H9 (cell line): ENCODE measurements at regions not wholly inside any gene's neighbourhood (a gene's known extent, or its start where the extent isn't known, plus 50 kb on each side); places are given as distances from the start of the nearest gene placed in this dataset.

Source experiments
- DNase-seq: peaks from one replicate; pipeline ENCODE4 v3.0.0-alpha.2; 2017
- H2AFZ ChIP-seq: one replicate; pipeline ENCODE4 v1.6.1; 2013; ENCODE audit warnings: mild to moderate bottlenecking, low read length, control low read depth, moderate library complexity
- H2AK5ac ChIP-seq: 2 replicates; pipeline ENCODE4 v1.6.1; 2013; ENCODE audit warnings: low read length, control low read depth, mixed read lengths; ENCODE audit not compliant: insufficient read length
- H2BK120ac ChIP-seq: one replicate; pipeline ENCODE4 v1.6.1; 2013; ENCODE audit warnings: low read depth, mild to moderate bottlenecking, low read length, control low read depth, inconsistent platforms; ENCODE audit not compliant: poor library complexity, severe bottlenecking
- H2BK12ac ChIP-seq: 2 replicates; pipeline ENCODE4 v1.6.1; 2013; ENCODE audit warnings: low read length, control low read depth, mixed read lengths, low read depth; ENCODE audit not compliant: insufficient read length
- H2BK15ac ChIP-seq: 2 replicates; pipeline ENCODE4 v1.6.1; 2013; ENCODE audit warnings: low read depth, low read length, control low read depth
- H2BK20ac ChIP-seq: one replicate; pipeline ENCODE4 v1.6.1; 2013; ENCODE audit warnings: low read depth, mild to moderate bottlenecking, low read length, control low read depth, inconsistent platforms; ENCODE audit not compliant: poor library complexity, severe bottlenecking
- H2BK5ac ChIP-seq: 2 replicates; pipeline ENCODE4 v1.6.1; 2013; ENCODE audit warnings: low read length, control low read depth, mixed read lengths; ENCODE audit not compliant: insufficient read length
- H3K14ac ChIP-seq: 2 replicates; pipeline ENCODE4 v1.6.1; 2013; ENCODE audit warnings: low read length, control low read depth; ENCODE audit not compliant: insufficient read depth
- H3K18ac ChIP-seq: 2 replicates; pipeline ENCODE4 v1.6.1; 2013; ENCODE audit warnings: low read depth, mild to moderate bottlenecking, mixed read lengths, low read length, control low read depth; ENCODE audit not compliant: insufficient read length
- H3K23ac ChIP-seq: 2 replicates; pipeline ENCODE4 v1.6.1; 2013; ENCODE audit warnings: low read length, control low read depth, mixed read lengths, low read depth; ENCODE audit not compliant: insufficient read length
- H3K23me2 ChIP-seq: 2 replicates; pipeline ENCODE4 v1.6.1; 2013; ENCODE audit warnings: low read depth, mild to moderate bottlenecking, mixed read lengths, low read length, control low read depth; ENCODE audit not compliant: insufficient read length, poor library complexity, severe bottlenecking
- H3K27ac ChIP-seq: 2 replicates; pipeline ENCODE4 v1.5.1; 2013; ENCODE audit warnings: low read length, control low read depth, mixed read lengths, low read depth; ENCODE audit not compliant: insufficient read length
- H3K27me3 ChIP-seq: 2 replicates; pipeline ENCODE4 v1.6.1; 2013; ENCODE audit warnings: low read length, control low read depth, inconsistent platforms; ENCODE audit not compliant: insufficient read depth
- H3K4ac ChIP-seq: 2 replicates; pipeline ENCODE4 v1.6.1; 2013; ENCODE audit warnings: low read depth, mild to moderate bottlenecking, control low read depth, inconsistent platforms, low read length, moderate library complexity
- H3K4me1 ChIP-seq: 2 replicates; pipeline ENCODE4 v1.6.1; 2013; ENCODE audit warnings: low read length, control low read depth, inconsistent platforms; ENCODE audit not compliant: insufficient read depth
- H3K4me2 ChIP-seq: 2 replicates; pipeline ENCODE4 v1.6.1; 2013; ENCODE audit warnings: low read length, control low read depth, mixed read lengths; ENCODE audit not compliant: insufficient read length, insufficient read depth
- H3K56ac ChIP-seq: 2 replicates; pipeline ENCODE4 v1.6.1; 2013; ENCODE audit warnings: low read depth, mild to moderate bottlenecking, mixed read lengths, low read length, control low read depth; ENCODE audit not compliant: insufficient read length
- H3K79me1 ChIP-seq: 2 replicates; pipeline ENCODE4 v1.6.1; 2013; ENCODE audit warnings: low read depth, mild to moderate bottlenecking, moderate library complexity, low read length, control low read depth, inconsistent platforms; ENCODE audit not compliant: insufficient read depth, poor library complexity, severe bottlenecking
- H3K79me2 ChIP-seq: 2 replicates; pipeline ENCODE4 v1.6.1; 2013; ENCODE audit warnings: low read length, control low read depth, inconsistent platforms; ENCODE audit not compliant: insufficient read depth
- H3K9ac ChIP-seq: 2 replicates; pipeline ENCODE4 v1.6.1; 2013; ENCODE audit warnings: low read length, control low read depth, mixed read lengths; ENCODE audit not compliant: insufficient read length; ENCODE audit errors: extremely low read depth
- H3K9me3 ChIP-seq: one replicate; pipeline ENCODE4 v1.6.1; 2013; ENCODE audit warnings: low read depth, low read length, inconsistent platforms; ENCODE audit not compliant: control insufficient read depth
- H3T11ph ChIP-seq: one replicate; pipeline ENCODE4 v1.6.1; 2013; ENCODE audit warnings: mild to moderate bottlenecking, low read length, control low read depth, inconsistent platforms
- H4K20me1 ChIP-seq: one replicate; pipeline ENCODE4 v1.6.1; 2013; ENCODE audit not compliant: control insufficient read depth, insufficient read length, insufficient read depth
- H4K5ac ChIP-seq: 2 replicates; pipeline ENCODE4 v1.6.1; 2013; ENCODE audit warnings: low read depth, mild to moderate bottlenecking, mixed read lengths, low read length, control low read depth; ENCODE audit not compliant: insufficient read length
- H4K8ac ChIP-seq: replicated peaks from 2 replicates; pipeline ENCODE4 v1.6.1; 2013; ENCODE audit warnings: low read length, control low read depth, mixed read lengths, low read depth; ENCODE audit not compliant: insufficient read length
- H4K91ac ChIP-seq: 2 replicates; pipeline ENCODE4 v1.6.1; 2013; ENCODE audit warnings: low read depth, mild to moderate bottlenecking, moderate library complexity, mixed read lengths, low read length, control low read depth; ENCODE audit not compliant: insufficient read length
- H3K27ac Mint-ChIP-seq, 3 experiments: 2 replicates in 2 of 3; 3 replicates in 1 of 3; pipeline ENCODE4 v1.8.0; 2020 to 2021; ENCODE audit warnings: mixed read lengths in 3 of 3, mild to moderate bottlenecking in 1 of 3, moderate library complexity in 1 of 3
- H3K27me3 Mint-ChIP-seq: 2 replicates; pipeline ENCODE4 v1.8.0; 2021; ENCODE audit warnings: low read depth, mild to moderate bottlenecking, moderate library complexity, mixed read lengths
- H3K36me3 Mint-ChIP-seq, 3 experiments: 2 replicates in 2 of 3; 3 replicates in 1 of 3; pipeline ENCODE4 v1.8.0; 2020 to 2021; ENCODE audit warnings: low read depth in 3 of 3, mixed read lengths in 3 of 3; ENCODE audit not compliant: insufficient read depth in 1 of 3
- H3K4me1 Mint-ChIP-seq, 2 experiments: 2 replicates each; pipeline ENCODE4 v1.8.0; 2020; ENCODE audit warnings: mixed read lengths in 2 of 2
- H3K4me3 Mint-ChIP-seq, 2 experiments: 2 replicates in 1 of 2; 3 replicates in 1 of 2; pipeline ENCODE4 v1.8.0; 2020 to 2021; ENCODE audit warnings: mild to moderate bottlenecking in 2 of 2, mixed read lengths in 2 of 2, moderate library complexity in 1 of 2
- H3K9me3 Mint-ChIP-seq, 2 experiments: 2 replicates in 1 of 2; 3 replicates in 1 of 2; pipeline ENCODE4 v1.8.0; 2020; ENCODE audit warnings: mild to moderate bottlenecking in 2 of 2, mixed read lengths in 2 of 2, moderate library complexity in 1 of 2
- WGBS: extraction: QIAGEN DNeasy Blood & Tissue Kit; methylation state at CpG from one replicate; pipeline ENCODE4 v1.1.7; 2013; ENCODE audit warnings: missing lambda C conversion rate, low lambda C conversion rate, mixed read lengths; ENCODE audit not compliant: insufficient read length; ENCODE audit errors: extremely low coverage; 5-methylcytosine and 5-hydroxymethylcytosine counted together
- TF ChIP-seq, protein P1 (sequence below): fragments of 200-600 bp; sonication (generic); conservative IDR thresholded peaks from 3 replicates; pipeline ENCODE4 v1.8.0; 2021; ENCODE audit warnings: antibody characterized with exemption, mild to moderate bottlenecking

DNA sequence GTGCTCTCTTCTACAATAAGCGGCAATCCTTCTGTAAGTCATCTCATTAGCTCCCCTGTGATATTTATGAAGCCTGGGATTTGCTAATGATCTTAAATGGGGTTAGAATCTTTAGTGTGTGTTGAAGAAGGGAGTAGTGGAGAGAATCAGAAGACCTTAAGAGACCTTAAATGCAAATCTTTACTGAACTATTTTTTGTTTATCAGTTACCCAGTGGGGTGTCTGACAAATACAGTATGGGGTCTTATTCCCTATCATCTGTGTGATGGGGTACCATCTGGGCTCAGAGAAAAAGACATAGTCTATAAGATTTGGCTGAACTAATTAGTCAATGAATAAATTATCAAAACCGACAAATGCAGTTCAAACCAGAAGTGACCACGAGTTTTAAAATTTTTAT, 378.4 kb upstream of the SGCD start:
- Histone ChIP-seq H3K27me3 (no peaks in the 10 kb centered on the region), H3K4ac (no peak overlapping the region), H2BK120ac (no peak overlapping the region), H2AFZ (no peak overlapping the region), H3K23ac (no peak overlapping the region), H3K14ac (no peak overlapping the region), H3K18ac (no peak overlapping the region), H3K4me1 (peaks cover 3% of the 10 kb centered on the region; the same call in 1 of the 2 replicates), H3K79me1 (no peaks in the 10 kb centered on the region), H3K56ac (no peak overlapping the region), H4K91ac (no peak overlapping the region), H3K23me2 (no peaks in the 10 kb centered on the region), H2BK15ac (no peak overlapping the region), H2AK5ac (no peak overlapping the region), H2BK12ac (no peak overlapping the region), H4K5ac (no peak overlapping the region), H3K9me3 (no peaks in the 10 kb centered on the region), H4K8ac (no peak overlapping the region), H3K79me2 (no peaks in the 10 kb centered on the region), H3K9ac (no peak overlapping the region), H3T11ph (no peak overlapping the region), H3K4me2 (no peak overlapping the region), H2BK5ac (no peak overlapping the region), H2BK20ac (no peak overlapping the region), H3K27ac (no peak overlapping the region), H4K20me1 (no peaks in the 10 kb centered on the region)
- no peak overlapping the region for H3K4me3 Mint-ChIP-seq
- TF ChIP-seq, protein P1, sequence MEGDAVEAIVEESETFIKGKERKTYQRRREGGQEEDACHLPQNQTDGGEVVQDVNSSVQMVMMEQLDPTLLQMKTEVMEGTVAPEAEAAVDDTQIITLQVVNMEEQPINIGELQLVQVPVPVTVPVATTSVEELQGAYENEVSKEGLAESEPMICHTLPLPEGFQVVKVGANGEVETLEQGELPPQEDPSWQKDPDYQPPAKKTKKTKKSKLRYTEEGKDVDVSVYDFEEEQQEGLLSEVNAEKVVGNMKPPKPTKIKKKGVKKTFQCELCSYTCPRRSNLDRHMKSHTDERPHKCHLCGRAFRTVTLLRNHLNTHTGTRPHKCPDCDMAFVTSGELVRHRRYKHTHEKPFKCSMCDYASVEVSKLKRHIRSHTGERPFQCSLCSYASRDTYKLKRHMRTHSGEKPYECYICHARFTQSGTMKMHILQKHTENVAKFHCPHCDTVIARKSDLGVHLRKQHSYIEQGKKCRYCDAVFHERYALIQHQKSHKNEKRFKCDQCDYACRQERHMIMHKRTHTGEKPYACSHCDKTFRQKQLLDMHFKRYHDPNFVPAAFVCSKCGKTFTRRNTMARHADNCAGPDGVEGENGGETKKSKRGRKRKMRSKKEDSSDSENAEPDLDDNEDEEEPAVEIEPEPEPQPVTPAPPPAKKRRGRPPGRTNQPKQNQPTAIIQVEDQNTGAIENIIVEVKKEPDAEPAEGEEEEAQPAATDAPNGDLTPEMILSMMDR: no peak
- no CpG with 5 or more reads among the region's 3 CpGs for WGBS
- H3K9me3 Mint-ChIP-seq: no peaks in the 10 kb centered on the region
- H3K4me1 Mint-ChIP-seq: peaks cover 10 to 15% of the 10 kb centered on the region in 2 experiments
- H3K27ac Mint-ChIP-seq: no peak overlapping the region
- no peak for DNase-seq
- H3K36me3 Mint-ChIP-seq: no peaks in the 10 kb centered on the region
- no peaks in the 10 kb centered on the region for H3K27me3 Mint-ChIP-seq
